ENCODE measurements at regions not wholly inside any gene's neighbourhood (a gene's known extent, or its start where the extent isn't known, plus 50 kb on each side); places are given as distances from the start of the nearest gene placed in this dataset.

DNA sequence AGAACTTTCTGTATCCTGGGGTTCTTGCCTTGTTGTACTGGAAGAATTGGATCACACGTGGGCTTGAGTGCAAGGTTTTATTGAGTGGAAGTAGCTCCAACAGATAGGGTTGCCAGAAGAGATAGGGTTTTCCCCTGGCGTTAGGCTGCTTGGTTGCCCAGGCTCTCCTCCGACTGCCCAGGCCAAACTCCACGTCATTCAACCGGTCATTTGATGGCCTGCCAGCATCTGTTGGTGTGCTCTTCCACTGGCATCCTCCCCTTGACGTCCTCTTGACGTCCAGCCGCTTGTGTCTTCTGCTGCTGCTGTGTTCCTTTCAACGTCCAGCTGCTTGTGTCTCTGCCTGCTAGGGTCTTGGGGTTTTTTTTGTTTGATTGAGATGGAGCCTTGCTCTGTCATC is 111.2 kb upstream of the XIST start:
- Histone ChIP-seq H4K20me1 (ENCODE audit: control insufficient read depth, insufficient read depth, insufficient read length) (no peaks in the 10 kb centered on the region), H2BK20ac (ENCODE audit: low read depth, low read length, poor library complexity, severe bottlenecking) (no peak overlapping the region), H3K4me2 (ENCODE audit: insufficient read depth, insufficient read length, low read length) (no peak overlapping the region), H3K27ac (ENCODE audit: insufficient read length, low read depth, low read length) (no peak overlapping the region), H3T11ph (ENCODE audit: low read length) (no peak overlapping the region), H2BK5ac (ENCODE audit: insufficient read length, low read length) (no peak overlapping the region), H3K9me3 (ENCODE audit: control insufficient read depth, low read depth, low read length) (no peaks in the 10 kb centered on the region), H2AK5ac (ENCODE audit: insufficient read length, low read length) (no peak overlapping the region), H3K14ac (ENCODE audit: insufficient read depth, low read length) (no peak overlapping the region), H3K18ac (ENCODE audit: insufficient read length, low read depth, low read length) (no peak overlapping the region), H3K23ac (ENCODE audit: insufficient read length, low read depth, low read length) (no peak overlapping the region), H3K79me1 (ENCODE audit: insufficient read depth, low read depth, low read length, poor library complexity, severe bottlenecking) (peaks cover 7% of the 10 kb centered on the region), H2AFZ (ENCODE audit: low read length) (no peak overlapping the region), H3K23me2 (ENCODE audit: insufficient read length, low read depth, low read length, poor library complexity, severe bottlenecking) (no peaks in the 10 kb centered on the region), H3K79me2 (ENCODE audit: insufficient read depth, low read length) (peaks cover 20% of the 10 kb centered on the region; the same call in 1 of the 2 replicates), H3K4me1 (ENCODE audit: insufficient read depth, low read length) (peaks cover 25% of the 10 kb centered on the region), H2BK15ac (ENCODE audit: low read depth, low read length) (no peak overlapping the region), H3K9ac (ENCODE audit: extremely low read depth, insufficient read length, low read length) (no peak overlapping the region), H4K5ac (ENCODE audit: insufficient read length, low read depth, low read length) (no peak overlapping the region), H3K4ac (ENCODE audit: low read depth, low read length) (no peak overlapping the region), H4K91ac (ENCODE audit: insufficient read length, low read depth, low read length) (no peak overlapping the region), H3K27me3 (ENCODE audit: insufficient read depth, low read length) (no peaks in the 10 kb centered on the region), H4K8ac (replicated peaks; ENCODE audit: insufficient read length, low read depth, low read length) (no peak overlapping the region), H2BK12ac (ENCODE audit: insufficient read length, low read depth, low read length) (no peak overlapping the region), H3K56ac (ENCODE audit: insufficient read length, low read depth, low read length) (no peak overlapping the region), H2BK120ac (ENCODE audit: low read depth, low read length, poor library complexity, severe bottlenecking) (no peak overlapping the region)
- H3K4me1 Mint-ChIP-seq, result peaks cover 69 to 78% of the 10 kb centered on the region in 2 experiments
- DNase-seq, result no peak
- H3K4me3 Mint-ChIP-seq, result no peak overlapping the region; a peak in 1 of 5 replicates
- TF ChIP-seq, protein P1, sequence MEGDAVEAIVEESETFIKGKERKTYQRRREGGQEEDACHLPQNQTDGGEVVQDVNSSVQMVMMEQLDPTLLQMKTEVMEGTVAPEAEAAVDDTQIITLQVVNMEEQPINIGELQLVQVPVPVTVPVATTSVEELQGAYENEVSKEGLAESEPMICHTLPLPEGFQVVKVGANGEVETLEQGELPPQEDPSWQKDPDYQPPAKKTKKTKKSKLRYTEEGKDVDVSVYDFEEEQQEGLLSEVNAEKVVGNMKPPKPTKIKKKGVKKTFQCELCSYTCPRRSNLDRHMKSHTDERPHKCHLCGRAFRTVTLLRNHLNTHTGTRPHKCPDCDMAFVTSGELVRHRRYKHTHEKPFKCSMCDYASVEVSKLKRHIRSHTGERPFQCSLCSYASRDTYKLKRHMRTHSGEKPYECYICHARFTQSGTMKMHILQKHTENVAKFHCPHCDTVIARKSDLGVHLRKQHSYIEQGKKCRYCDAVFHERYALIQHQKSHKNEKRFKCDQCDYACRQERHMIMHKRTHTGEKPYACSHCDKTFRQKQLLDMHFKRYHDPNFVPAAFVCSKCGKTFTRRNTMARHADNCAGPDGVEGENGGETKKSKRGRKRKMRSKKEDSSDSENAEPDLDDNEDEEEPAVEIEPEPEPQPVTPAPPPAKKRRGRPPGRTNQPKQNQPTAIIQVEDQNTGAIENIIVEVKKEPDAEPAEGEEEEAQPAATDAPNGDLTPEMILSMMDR (conservative IDR thresholded peaks at IDR 0.05), result no peak
- no peaks in the 10 kb centered on the region for H3K27me3 Mint-ChIP-seq (ENCODE audit: low read depth)
- H3K36me3 Mint-ChIP-seq (ENCODE audit: insufficient read depth in 1 of 3, low read depth in 3 of 3), result peaks cover 10 to 43% (median 35%) of the 10 kb centered on the region in 3 experiments
- WGBS (ENCODE audit: extremely low coverage, insufficient read length, low lambda C conversion rate), result no CpG with 5 or more reads among the region's 9 CpGs
- no peaks in the 10 kb centered on the region for H3K9me3 Mint-ChIP-seq
- H3K27ac Mint-ChIP-seq, result peak overlapping the region; percentile 95 to 99 (median 99)

Measured in H9 (cell line).